ENCODE measurements at regions not wholly inside any gene's neighbourhood (a gene's known extent, or its start where the extent isn't known, plus 50 kb on each side); places are given as distances from the start of the nearest gene placed in this dataset.

GRCh38 chr10:61068471-61068870 lies 124.5 kb upstream of the RHOBTB1 start:
- intact Hi-C loops (cut with DNase I, micrococcal nuclease) = no loop called here

GRCh38 chr10:61067671-61068336 lies 123.8 kb upstream of the RHOBTB1 start:
- Histone ChIP-seq H3K4me3 (no peak overlapping the region), H3K36me3 (ENCODE audit: low read depth) (no peaks in the 10 kb centered on the region), H3K9me3 (no peaks in the 10 kb centered on the region), H3K4me1 (ENCODE audit: low read depth) (no peaks in the 10 kb centered on the region)
- ATAC-seq (no peak), DNase-seq (no peak)
- intact Hi-C loops (cut with DNase I, micrococcal nuclease) = no loop called here
- no peak for TF ChIP-seq CTCF (IDR thresholded peaks at IDR 0.05)

More at GRCh38 chr10:61068471-61068870, 124.5 kb upstream of the RHOBTB1 start:
- no peaks in the 10 kb centered on the region for H3K4me1 ChIP-seq (ENCODE audit: low read depth)
- no peak for TF ChIP-seq CTCF (IDR thresholded peaks at IDR 0.05)
- H3K4me3 ChIP-seq = no peak overlapping the region
- ATAC-seq (no peak), DNase-seq (no peak)
- H3K9me3 ChIP-seq = no peaks in the 10 kb centered on the region
- no peaks in the 10 kb centered on the region for H3K36me3 ChIP-seq (ENCODE audit: low read depth)

GRCh38 chr10:61066661-61067344 lies 122.8 kb upstream of the RHOBTB1 start:
- Histone ChIP-seq H3K9me3 (no peaks in the 10 kb centered on the region), H3K4me1 (ENCODE audit: low read depth) (no peaks in the 10 kb centered on the region), H3K4me3 (no peak overlapping the region), H3K36me3 (ENCODE audit: low read depth) (no peaks in the 10 kb centered on the region)
- no peak for DNase-seq
- no peak for ATAC-seq
- intact Hi-C loops (cut with DNase I, micrococcal nuclease) = no loop called here
- no peak for TF ChIP-seq CTCF (IDR thresholded peaks at IDR 0.05)

GRCh38 chr10:61065051-61065450 lies 121.1 kb upstream of the RHOBTB1 start:
- ATAC-seq (no peak), DNase-seq (no peak)
- Histone ChIP-seq H3K36me3 (ENCODE audit: low read depth) (no peaks in the 10 kb centered on the region), H3K9me3 (no peaks in the 10 kb centered on the region), H3K4me1 (ENCODE audit: low read depth) (no peaks in the 10 kb centered on the region), H3K4me3 (no peak overlapping the region)
- TF ChIP-seq CTCF (IDR thresholded peaks at IDR 0.05) = no peak
- intact Hi-C loops (cut with DNase I, micrococcal nuclease) = no loop called here

GRCh38 chr10:61064356-61064755 lies 120.4 kb upstream of the RHOBTB1 start:
- H3K4me3 ChIP-seq = no peak overlapping the region
- H3K9me3 ChIP-seq = no peaks in the 10 kb centered on the region
- H3K4me1 ChIP-seq (ENCODE audit: low read depth) = no peaks in the 10 kb centered on the region
- DNase-seq (no peak), ATAC-seq (no peak)
- TF ChIP-seq CTCF (IDR thresholded peaks at IDR 0.05) = no peak
- no peaks in the 10 kb centered on the region for H3K36me3 ChIP-seq (ENCODE audit: low read depth)
- intact Hi-C loops (cut with DNase I, micrococcal nuclease) = no loop called here

Measured in mucosa of descending colon (tissue), 3 donors.